HG02588 (cell line): ENCODE measurements at regions not wholly inside any gene's neighbourhood (a gene's known extent, or its start where the extent isn't known, plus 50 kb on each side); places are given as distances from the start of the nearest gene placed in this dataset.
"Not testable (repeated sequence)": the region's sequence is repeated elsewhere in the genome, so short reads cannot be mapped to it uniquely, and the experiment has no call there.

Source experiments
- ATAC-seq: cut with Tn5 transposase; IDR thresholded peaks from one replicate; pipeline ENCODE4 v1.9.1; 2021; ENCODE audit warnings: mild to moderate bottlenecking, moderate library complexity; ENCODE audit not compliant: unreplicated experiment

GRCh38 chr2:34161549-34161948, 562.5 kb upstream of the FAM98A start:
- no peak for ATAC-seq

GRCh38 chr2:34159901-34160300, 560.8 kb upstream of the FAM98A start:
- ATAC-seq, result no peak

- no peak for ATAC-seq
These were observed 554.4 kb upstream of the FAM98A start for GRCh38 chr2:34153484-34153883.

- no peak for ATAC-seq
These were observed 548.7 kb upstream of the FAM98A start for GRCh38 chr2:34147780-34148179.

- no peak for ATAC-seq
These were observed 544.0 kb upstream of the FAM98A start for GRCh38 chr2:34143149-34143548.

- not testable (repeated sequence) for ATAC-seq
These were observed 543.5 kb upstream of the FAM98A start for GRCh38 chr2:34142531-34143008.

GRCh38 chr2:34133065-34133464, 534.0 kb upstream of the FAM98A start:
- not testable (repeated sequence) for ATAC-seq

GRCh38 chr2:34126279-34126678, 527.2 kb upstream of the FAM98A start:
- ATAC-seq, result no peak

- ATAC-seq, result no peak
These were observed 525.1 kb upstream of the FAM98A start for GRCh38 chr2:34123996-34124785.

- no peak for ATAC-seq
These were observed 522.0 kb upstream of the FAM98A start for GRCh38 chr2:34121076-34121475.

GRCh38 chr2:34115076-34115475, 516.0 kb upstream of the FAM98A start:
- no peak for ATAC-seq

- no peak for ATAC-seq
These were observed 513.1 kb upstream of the FAM98A start for GRCh38 chr2:34112161-34112560.

- no peak for ATAC-seq
These were observed 511.3 kb upstream of the FAM98A start for GRCh38 chr2:34110392-34110791.

- ATAC-seq, result no peak
These were observed 508.7 kb upstream of the FAM98A start for GRCh38 chr2:34107811-34108210.

GRCh38 chr2:34105006-34105767, 506.1 kb upstream of the FAM98A start:
- ATAC-seq, result no peak

GRCh38 chr2:34104601-34105000, 505.5 kb upstream of the FAM98A start:
- ATAC-seq, result no peak

- no peak for ATAC-seq
These were observed 504.3 kb upstream of the FAM98A start for GRCh38 chr2:34103437-34103836.

- no peak for ATAC-seq
These were observed 503.2 kb upstream of the FAM98A start for GRCh38 chr2:34102339-34102738.

- ATAC-seq, result no peak
These were observed 500.3 kb upstream of the FAM98A start for GRCh38 chr2:34099377-34099776.

GRCh38 chr2:34098256-34098655, 499.2 kb upstream of the FAM98A start:
- no peak for ATAC-seq

- peak; percentile 54 for ATAC-seq
These were observed 497.6 kb upstream of the FAM98A start for GRCh38 chr2:34096562-34097171.

GRCh38 chr2:34093790-34094189, 494.7 kb upstream of the FAM98A start:
- peak; percentile 72 for ATAC-seq
